HG03457 (cell line): ENCODE measurements at regions not wholly inside any gene's neighbourhood (a gene's known extent, or its start where the extent isn't known, plus 50 kb on each side); places are given as distances from the start of the nearest gene placed in this dataset.
A peak's percentile ranks its signal among the peaks of the same experiment; 100 is the strongest.
"Not testable (repeated sequence)": the region's sequence is repeated elsewhere in the genome, so short reads cannot be mapped to it uniquely, and the experiment has no call there.

Experiments
- ATAC-seq: cut with Tn5 transposase; IDR thresholded peaks from one replicate; pipeline ENCODE4 v1.9.1; 2021; ENCODE audit warnings: moderate number of reproducible peaks; ENCODE audit not compliant: unreplicated experiment

DNA sequence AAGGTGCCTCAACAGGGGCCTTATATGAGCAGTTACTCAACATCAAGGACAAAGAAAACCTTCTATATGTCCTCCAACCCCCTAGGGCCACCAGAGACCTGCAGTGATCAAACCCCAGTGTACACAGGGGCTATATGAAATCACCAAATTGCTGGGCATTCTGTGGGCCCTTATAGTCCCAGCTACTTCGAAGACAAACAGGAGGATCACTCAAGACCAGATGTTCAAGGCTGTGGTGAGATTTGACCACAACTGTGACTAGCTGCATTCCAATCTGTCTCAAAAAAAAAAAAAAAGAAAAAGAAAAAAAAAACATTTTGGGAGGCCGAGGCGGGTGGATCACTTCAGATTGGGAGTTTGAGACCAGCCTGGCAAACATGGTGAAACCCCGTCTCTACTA lies 51.0 kb upstream of the PRB2 start:
- ATAC-seq = no peak

DNA sequence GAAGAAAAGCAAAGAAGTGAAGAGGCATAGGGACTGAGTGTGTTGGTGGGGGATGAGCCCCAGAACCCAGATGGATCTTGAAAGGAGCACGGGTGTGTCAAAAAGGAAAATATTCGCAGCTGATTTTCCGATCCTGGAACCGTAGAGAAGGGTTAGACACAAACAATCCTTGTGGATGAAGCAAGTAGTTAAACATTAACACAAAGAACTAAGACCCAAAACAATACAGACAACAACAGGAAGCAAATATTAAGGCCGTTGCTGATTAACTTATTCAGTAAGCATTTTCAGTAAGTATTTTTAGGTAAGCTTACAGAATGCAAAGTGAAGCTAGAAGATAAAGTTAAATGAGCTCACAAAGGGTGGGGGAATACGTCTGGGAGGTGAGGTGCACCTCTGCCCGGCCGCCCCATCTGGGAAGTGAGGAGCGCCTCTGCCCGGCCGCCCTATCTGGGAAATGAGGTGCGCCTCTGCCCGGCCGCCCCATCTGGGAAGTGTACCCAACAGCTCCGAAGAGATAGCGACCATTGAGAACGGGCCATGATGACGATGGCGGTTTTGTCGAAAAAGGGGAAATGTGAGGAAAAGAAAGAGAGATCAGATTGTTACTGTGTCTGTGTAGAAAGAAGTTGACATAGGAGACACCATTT lies 62.8 kb upstream of the PRB2 start:
- no peak for ATAC-seq

DNA sequence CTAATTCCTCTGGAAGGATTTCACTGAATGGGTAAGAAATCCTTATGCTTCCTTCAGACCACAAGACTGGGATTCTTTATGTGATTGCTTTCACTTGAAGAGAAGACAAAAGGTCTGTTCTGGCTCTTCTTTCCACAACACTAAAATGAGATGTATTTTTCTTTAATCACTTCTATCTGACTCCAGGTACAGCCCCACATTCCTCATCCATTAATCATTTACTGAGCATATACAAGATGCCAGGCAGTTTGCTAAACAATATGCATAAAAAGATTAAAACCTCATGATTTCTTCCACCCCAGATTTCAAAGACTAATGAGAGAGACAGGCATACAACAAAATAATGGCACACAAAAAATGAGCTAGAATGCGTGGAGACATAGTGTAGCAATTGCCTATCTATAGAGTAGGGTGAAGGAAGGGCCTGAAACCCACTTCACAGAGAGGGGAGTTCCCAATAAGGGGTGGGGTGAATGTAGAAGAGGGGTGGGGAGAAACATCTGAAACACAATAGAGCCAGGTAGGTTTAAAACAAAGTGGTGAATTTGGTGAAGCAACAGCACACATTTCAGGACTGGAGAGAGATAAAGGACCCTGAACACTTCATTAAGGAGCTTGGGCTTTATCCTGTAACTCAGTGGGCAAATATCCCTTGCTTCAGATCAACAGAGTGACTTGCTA lies 65.1 kb upstream of the PRB2 start:
- ATAC-seq = no peak

DNA sequence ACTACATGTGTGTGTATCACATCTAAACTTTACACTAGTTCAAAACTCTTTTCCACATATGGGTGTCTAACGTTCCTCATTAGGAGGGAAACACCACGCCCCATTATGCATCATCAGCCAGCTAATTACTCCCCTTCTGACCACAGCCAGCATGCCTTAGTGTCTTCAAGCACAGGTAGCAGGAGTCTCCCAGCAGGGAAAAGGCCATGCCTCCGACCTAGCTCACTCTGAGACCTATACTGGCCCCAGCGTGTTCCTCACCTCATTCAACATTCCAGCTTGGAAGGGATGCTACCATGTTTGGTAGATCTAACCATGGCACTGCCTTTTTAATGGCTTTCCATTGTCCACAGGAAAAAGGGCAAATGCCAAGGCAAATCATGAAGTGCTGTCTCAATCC lies 66.1 kb upstream of the PRB2 start:
- ATAC-seq = no peak

DNA sequence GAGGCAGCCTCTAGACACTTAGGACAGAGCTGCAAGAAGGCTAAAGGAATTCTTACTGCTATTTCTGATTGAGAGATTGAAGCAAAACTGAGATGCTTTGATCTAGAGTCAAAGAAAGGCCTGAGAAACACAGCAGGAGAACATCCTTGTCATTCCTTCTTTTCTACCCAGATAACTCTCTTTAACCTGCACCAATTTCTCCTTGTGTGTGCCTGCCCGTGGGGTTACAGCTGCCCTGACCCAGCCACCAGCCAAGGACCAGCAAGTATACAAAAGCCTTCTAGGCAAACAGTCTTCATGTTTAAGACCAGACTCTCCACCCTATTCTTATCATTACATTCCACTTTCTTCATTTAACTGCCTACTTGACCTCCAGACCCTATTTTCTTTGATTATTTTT lies 81.7 kb upstream of the PRB2 start:
- ATAC-seq = no peak

DNA sequence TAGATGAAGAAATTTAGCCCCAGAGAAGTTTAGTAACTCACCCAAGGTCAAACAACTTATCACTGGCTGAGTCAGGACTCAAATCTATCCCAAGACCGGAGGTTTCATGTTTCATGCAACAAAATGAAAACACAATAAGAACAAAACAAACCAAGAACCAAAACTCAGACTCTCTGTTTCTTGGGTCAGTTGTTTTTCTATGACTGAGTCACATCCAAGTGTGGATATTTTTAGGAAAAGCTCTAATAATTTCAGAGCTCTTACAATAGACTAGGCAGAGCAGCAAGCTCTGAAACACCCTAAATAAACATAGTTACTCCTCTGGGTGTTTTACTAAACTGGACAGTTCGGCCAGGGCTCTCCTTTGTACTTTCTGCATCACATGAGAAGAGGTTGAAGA lies 87.6 kb upstream of the PRB2 start:
- ATAC-seq = no peak

DNA sequence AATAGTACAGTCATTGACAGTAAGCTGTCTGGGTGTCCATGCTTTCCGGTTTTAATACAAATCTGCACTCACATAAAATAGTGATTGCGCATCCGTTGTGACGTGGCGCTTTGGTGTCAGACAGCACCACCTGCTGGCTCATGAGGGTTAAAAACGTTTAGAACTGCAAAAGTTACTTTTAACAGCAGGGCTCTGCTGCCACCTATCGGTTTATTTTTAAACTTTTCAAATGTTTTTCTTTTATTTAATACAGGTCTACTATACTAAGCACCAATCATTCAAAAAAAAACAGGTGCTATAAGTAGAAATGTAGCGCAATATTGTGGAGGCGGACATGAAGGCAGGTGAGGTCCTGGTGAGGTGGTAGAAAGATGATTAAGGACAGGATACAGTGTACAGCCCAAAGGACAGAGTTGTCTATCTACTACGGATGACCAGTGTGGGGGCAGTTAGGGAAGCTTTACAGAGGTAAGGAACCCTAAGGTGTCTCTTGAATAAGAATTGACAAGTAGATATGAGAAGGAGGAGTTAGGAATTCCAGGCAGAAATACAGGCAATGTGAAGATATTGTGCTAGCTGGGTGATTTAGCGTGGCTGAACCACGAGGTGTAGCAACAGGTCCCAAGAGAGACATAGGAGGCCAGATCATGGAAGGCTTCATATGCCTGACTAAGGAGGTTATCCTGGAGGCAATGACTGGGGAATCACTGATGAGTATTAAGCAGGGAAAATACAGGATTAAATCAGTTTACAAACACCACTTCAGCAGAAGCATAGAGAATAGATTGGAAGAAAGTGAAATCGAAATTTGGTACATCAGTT lies 91.5 kb upstream of the PRB2 start:
- ATAC-seq = peak; percentile 64

DNA sequence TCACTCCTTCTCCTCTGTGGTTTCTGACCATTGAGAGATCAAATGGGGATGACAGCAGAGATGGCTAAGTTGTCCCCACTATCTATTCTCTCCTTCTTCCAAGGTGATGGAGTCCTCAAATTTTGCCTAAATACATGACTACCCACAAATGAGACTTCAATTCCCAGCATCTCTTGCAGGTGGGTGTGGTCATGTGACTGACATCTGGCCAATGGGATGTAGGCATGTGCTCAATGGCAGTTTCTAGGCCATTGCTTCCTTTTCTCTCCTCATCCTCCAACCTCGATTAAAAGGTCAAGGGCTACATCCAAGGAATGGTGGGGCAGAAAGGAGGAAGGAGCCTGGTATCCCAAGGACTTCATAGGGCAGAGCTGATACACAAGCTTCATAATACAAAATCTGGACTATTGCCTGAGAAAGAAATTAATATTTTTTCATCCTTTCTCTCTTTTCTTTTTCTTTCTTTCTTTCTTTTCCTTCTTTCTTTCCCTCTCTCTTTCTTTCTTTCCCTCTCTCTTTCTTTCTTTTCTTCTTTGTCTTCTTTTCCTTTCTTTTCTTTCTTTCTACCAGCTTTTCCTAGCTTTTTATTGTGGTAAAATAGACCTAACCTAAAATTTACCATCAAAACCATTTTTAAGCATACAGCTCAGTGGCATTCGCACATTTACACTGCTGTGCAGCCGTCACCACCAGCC lies 100.9 kb upstream of the PRB2 start:
- ATAC-seq = no peak

DNA sequence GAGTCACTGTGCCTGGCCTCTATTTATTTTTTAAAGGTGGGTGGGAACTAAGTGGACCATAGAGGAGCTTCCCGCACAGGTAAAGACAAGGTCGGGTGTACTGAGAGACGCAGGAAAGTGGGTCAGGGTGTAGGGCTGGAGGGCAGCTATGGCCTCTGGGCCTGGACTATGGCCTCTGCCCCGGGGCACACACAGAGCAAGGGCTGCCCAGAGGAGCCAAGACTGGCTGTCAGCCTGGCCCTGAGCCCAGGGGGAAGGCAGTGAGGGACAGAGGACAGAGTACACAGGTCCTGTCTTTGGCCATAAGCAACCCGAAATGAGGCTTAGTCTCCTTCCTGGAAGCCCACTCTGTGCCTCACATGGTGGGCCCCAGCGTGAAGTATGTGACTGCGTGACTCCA lies 102.1 kb upstream of the PRB2 start:
- ATAC-seq = no peak

DNA sequence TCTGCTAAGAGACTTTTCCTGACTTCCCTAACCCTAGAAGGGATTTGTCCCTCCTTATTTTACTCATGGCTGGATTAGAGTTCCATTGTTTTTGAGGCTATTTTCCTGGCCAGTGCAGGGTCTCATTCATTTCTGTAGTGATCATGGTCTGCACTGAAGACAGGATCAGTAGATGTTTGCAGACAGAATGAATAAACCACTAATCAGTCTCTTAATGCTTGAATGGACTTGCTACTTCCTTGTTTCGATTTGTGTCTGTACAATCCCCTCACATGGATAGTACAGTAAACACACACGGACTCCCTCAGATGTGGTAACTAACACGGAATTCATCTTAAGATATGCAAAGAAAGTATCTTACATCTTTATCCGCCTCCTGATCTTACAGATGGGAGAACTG lies 102.6 kb upstream of the PRB2 start:
- ATAC-seq = peak; percentile 81

DNA sequence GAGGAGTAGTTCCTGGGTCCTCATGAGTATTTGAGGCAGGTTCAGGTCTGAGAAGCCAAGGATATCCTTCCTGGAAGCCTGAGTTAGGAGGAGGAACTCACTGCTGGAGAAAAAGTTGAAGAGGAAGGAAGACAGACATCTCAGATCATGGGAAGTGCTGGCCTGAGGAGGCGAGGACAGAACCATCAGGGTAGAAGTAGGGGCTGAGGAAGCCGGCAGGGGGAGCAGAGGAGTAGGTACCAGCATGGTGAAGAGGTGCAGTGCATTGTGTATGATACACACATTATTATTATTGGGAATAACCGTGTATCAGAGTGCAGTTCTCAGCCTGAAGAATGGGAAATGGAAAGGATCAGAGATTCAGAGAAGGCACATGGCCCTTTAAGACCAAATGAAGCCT lies 103.2 kb upstream of the PRB2 start:
- ATAC-seq = not testable (repeated sequence)

DNA sequence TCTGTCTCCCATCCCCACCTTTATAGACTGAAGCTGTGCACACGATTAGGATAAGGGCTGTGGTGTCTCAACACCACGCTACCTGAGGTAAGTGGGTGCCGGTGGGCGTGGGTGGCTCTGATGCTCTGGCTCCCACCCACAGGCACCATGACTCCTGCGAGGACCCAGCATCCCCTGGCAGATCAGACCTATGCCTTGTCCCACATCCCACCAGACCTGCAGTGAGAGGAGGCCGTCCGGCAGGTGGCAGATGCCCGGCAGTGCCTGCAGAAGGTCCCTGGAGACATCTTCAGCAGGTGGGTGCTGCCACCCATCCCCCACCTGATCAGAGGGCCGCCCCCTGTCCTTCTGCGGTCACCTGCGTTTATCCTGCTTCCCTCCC lies 104.4 kb upstream of the PRB2 start:
- no peak for ATAC-seq

DNA sequence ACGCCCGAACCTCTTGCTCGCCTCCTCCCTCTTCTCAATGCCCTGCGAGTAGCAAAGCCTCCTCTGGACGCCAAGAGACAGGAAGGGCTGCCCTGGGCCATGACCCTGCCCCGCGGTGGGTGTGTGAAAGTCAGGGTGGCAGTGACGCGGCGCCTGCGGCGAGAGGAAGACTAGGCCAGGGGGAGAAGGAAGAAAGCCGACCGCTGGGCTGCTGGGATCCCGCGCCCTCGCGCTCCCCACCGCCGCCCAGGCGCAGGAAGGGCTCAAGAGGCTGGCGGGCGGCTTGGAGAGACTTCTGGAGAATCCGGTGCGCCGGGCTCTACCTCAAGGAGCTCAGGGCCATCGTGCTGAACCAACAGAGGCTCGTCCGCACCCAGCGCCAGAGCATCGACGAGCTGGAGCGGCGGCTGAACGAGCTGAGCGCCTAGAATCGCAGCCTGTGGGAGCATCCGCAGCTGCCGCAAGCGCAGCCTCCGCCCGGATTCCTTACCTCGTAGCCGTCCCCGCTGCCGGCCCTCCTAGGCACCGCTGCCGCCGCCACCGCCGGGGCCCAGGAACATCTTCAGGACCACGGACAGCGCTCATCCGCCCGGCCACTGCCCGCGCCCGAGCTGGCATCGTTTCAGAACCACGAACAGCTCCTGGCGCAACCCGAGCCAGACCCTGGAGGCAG lies 105.0 kb upstream of the PRB2 start:
- no peak for ATAC-seq

DNA sequence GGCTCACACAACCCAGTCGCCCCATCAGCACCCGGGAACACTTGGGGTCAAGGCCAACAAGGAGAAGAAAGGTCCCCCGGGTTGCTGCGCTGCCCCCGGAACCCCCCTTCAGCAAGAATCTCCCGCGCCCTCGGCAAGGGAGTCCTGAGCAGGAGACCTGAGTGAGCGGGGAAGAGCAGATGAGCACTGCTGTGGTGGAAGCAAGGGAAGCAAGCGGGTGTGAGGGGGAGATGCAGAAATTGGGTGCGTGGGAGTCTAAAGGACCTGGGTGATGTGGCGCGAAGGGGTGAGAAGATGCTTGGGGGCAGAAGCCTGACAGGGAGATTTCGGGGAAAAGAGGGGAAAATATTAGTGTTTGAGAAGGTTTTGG lies 105.5 kb upstream of the PRB2 start:
- ATAC-seq = no peak

DNA sequence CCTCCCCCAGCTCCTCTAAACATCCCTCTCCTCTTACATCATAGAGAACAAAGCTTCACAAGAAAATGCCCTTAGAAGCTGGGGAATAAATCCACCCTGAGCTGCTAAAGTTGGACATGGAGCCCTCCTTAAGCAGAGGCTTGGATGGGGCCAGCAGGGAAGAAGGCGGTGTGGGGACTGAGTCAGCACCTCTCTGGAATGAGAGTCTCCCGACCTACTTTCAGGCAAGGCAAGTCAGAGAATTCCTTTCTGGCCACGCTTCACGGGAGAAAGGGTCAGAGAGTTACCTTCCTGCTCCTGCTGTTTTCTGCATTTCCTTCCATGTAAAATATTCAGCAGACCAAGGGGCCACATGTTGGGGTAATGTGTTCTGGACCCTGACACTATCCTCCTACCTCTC lies 113.3 kb upstream of the PRB2 start:
- no peak for ATAC-seq

DNA sequence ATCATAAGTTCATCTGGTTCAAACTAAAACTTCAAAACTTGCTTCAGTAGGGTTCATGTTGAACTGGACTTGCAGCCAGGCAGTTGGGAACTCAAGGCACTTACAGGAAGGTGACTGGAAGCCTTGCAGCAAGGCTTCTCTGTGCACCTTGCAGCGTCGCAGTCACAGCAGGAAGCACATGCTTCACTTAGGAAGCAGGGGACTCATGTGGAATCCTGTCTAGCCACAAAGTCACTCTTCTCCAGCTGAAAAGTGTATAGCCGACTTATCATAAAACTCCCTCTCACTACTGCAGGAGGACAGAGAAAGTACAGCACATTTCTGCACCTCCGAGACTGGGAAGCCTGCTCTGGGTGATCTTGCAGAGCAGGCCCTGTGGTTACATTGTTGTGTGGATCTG lies 114.0 kb upstream of the PRB2 start:
- ATAC-seq = no peak

DNA sequence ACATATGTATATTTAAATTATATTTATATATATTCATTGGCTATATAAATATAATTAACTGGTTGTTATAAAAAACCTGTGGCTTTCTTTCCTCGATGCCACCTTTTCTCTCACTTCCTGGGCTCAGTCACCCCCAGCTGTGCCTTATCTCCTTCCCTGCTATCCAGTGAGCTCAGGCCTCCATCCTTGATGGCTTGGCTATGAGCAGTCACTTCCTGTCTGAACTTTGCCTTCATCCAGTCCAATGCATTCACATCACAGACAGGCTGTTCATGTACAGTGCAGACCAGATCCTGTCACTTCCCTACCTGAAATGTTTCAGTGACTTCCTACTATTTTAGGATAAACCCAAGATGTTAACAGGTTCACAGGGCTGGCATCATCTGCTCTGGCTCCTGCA lies 115.3 kb upstream of the PRB2 start:
- no peak for ATAC-seq

DNA sequence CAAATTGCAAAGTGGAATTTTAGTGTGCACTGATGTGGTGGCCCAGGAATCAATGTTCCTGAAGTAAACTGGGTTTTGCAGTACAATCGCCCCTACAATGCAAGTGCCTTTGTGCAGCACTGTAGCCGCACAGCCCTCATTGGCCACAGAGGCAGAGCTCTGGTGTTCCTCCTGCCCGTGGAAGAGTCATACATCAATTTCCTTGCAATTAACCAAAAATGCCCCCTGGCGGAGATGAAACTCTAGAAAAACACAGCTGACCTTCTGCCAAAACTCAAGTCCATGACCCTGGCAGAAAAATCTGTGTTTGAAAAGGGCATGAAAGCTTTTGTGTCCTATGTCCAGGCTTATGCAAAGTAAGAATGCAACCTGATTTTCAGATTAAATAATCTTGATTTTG lies 117.9 kb upstream of the PRB2 start:
- ATAC-seq = no peak

DNA sequence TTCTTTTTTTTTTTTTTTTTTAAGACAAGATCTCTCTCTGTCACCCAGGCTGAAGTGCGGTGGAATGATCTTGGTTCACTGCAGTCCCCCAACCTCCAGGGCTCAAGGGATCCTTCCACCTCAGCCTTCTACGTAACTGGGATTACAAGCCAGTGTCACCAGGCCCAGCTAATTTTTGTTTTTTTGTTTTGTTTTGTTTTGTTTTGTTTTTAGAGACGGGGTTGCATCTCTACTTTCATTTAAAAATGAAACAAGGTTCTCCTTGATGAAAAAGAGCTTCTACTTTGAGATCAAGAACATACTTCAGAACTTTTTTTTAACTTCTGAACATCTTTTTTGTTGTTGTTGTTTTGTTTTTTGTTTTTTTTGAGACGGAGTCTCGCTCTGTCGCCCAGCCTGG lies 121.7 kb upstream of the PRB2 start:
- no peak for ATAC-seq

DNA sequence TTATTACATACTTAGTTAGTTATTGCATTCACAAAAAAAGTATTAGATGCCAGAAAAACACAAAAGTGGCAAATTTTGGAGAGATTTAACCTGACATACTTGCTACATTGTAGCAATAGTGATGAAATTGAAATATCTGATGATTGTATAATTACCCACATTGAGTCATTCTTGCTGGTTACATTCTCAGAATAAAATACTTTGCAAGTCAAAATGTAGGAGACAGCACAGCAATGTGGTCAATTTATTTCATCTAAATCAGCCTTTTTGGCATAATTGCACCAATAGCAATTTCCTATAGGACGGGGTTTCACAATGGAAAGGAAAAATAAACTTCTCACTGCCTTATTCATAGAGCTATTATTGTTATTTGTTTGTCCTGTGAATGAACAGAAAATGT lies 125.0 kb upstream of the ETV6 start:
- ATAC-seq = no peak

DNA sequence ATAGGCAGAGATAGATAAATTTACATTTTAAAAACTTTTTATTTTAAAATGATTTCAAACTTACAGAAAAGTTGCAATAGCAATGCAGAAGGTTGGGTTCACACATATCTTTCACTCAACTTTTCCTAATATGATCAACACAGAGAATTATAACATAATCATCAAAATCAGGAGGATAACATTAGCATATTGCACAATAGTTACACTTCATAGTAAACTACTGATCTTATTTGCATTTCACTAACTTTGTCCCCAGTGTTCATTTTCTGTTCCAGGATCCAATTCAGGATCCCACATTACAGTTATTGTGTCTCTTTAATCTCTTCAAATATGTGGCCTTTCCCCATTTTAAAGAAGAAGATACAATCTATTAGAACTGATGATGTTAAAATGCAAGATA lies 115.4 kb upstream of the ETV6 start:
- no peak for ATAC-seq
